Kidney (tissue), 13 donors: ENCODE measurements at regions not wholly inside any gene's neighbourhood (a gene's known extent, or its start where the extent isn't known, plus 50 kb on each side); places are given as distances from the start of the nearest gene placed in this dataset.

Experiments used
- DNase-seq, 5 donors: peaks; one replicate each; pipeline ENCODE4 v3.0.0-alpha.2; 2013 to 2020
- FAIRE-seq: peaks from 2 replicates; lab custom pipeline; 2012; peaks lifted over from hg19 to GRCh38; lab: Jason Lieb, UNC
- H3K27ac ChIP-seq, 2 donors: one replicate each; pipeline ENCODE4 v1.7.0; 2013; ENCODE audit warnings: low read depth in 2 of 2, low read length in 2 of 2, inconsistent platforms in 1 of 2
- H3K27me3 ChIP-seq: one replicate; pipeline ENCODE4 v1.7.1; 2013; ENCODE audit warnings: low read length, inconsistent platforms; ENCODE audit not compliant: control insufficient read depth, insufficient read depth
- H3K36me3 ChIP-seq, 3 donors: one replicate each; pipeline versions ENCODE4 v1.7.0 to v1.7.1; 2013; ENCODE audit warnings: low read length in 3 of 3, control low read depth in 1 of 3, inconsistent platforms in 1 of 3; ENCODE audit not compliant: insufficient read depth in 3 of 3, control insufficient read depth in 2 of 3
- H3K4me1 ChIP-seq, 3 donors: one replicate each; pipeline versions ENCODE4 v1.7.0 to v1.7.1; 2013; ENCODE audit warnings: low read length in 3 of 3, inconsistent platforms in 1 of 3, low read depth in 1 of 3; ENCODE audit not compliant: control insufficient read depth in 2 of 3, insufficient read depth in 2 of 3
- H3K4me3 ChIP-seq, 3 donors: one replicate each; pipeline versions ENCODE4 v1.7.0 to v1.8.1; 2013; ENCODE audit warnings: low read length in 3 of 3, control low read depth in 1 of 3, inconsistent platforms in 1 of 3
- H3K9ac ChIP-seq, 3 donors: one replicate each; pipeline versions ENCODE4 v1.7.0 to v1.7.1; 2013; ENCODE audit warnings: low read length in 3 of 3, control low read depth in 1 of 3, inconsistent platforms in 1 of 3
- H3K9me3 ChIP-seq, 3 donors: one replicate each; pipeline versions ENCODE4 v1.7.0 to v1.7.1; 2013; ENCODE audit warnings: low read length in 3 of 3, control low read depth in 1 of 3, inconsistent platforms in 1 of 3; ENCODE audit not compliant: control insufficient read depth in 2 of 3, insufficient read depth in 1 of 3
- CTCF ChIP-seq: IDR thresholded peaks from 3 replicates; pipeline ENCODE4 v1.5.1; 2012; ENCODE audit warnings: mild to moderate bottlenecking, moderate library complexity, borderline replicate concordance; ENCODE audit not compliant: insufficient read depth; ENCODE audit errors: extremely low read depth
- intact Hi-C: fragments of 100-400 bp; cut with DNase I; formaldehyde crosslinking; loops from one replicate; pipeline ENCODE4 v1.11.1; 2022
- donor health status: control.
- donor health status: control.
- donor health status: control.
- donor health status: control.
- donor health status: control.
- donor health status: DM: yes; HTN: yes; CAD: no.
- donor health status: Normal renal cell carcinoma (clear cell type).

- no peak overlapping the region for H3K27ac ChIP-seq
- peak; percentile 42 for TF ChIP-seq CTCF
- H3K9ac ChIP-seq = no peak overlapping the region
- intact Hi-C loops = no loop called here
- DNase-seq = peak in 1 of 5 donors; percentile 56
- H3K27me3 ChIP-seq = no peaks in the 10 kb centered on the region
- FAIRE-seq = no peak
- no peaks in the 10 kb centered on the region for H3K9me3 ChIP-seq
- no peaks in the 10 kb centered on the region for H3K36me3 ChIP-seq
- H3K4me1 ChIP-seq = no peaks in the 10 kb centered on the region
- H3K4me3 ChIP-seq = no peak overlapping the region
Measured at GRCh38 chr9:14400658-14400995, 86.7 kb upstream of the NFIB start.

- no peak for TF ChIP-seq CTCF
- Histone ChIP-seq H3K36me3 (no peaks in the 10 kb centered on the region), H3K27me3 (no peaks in the 10 kb centered on the region), H3K9me3 (no peaks in the 10 kb centered on the region), H3K9ac (no peak overlapping the region), H3K27ac (no peak overlapping the region), H3K4me3 (no peak overlapping the region), H3K4me1 (no peaks in the 10 kb centered on the region)
- DNase-seq = no peak
- no peak for FAIRE-seq
- intact Hi-C loops = no loop called here
Measured at GRCh38 chr9:14399756-14400657, 86.1 kb upstream of the NFIB start.

DNA sequence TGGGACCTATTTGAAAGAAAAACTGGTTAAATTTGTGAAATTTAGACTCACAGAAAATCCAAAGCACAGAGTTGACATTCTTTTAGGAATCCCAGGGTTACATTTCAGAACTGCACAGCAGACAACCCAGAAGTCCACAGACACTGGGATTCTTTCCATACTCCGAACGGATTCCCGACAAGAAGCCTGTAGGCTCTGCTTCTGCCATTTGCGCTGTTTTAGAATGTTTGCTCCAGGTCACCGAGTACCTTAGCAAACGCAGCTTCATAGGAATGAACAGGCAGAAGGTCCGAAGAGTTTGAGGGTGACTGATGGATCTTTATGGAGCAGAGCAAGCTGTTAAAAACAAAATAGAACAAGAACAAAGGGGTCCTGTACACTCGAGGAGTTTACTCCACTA lies 84.5 kb upstream of the NFIB start:
- intact Hi-C loops = no loop called here
- TF ChIP-seq CTCF = no peak
- no peak overlapping the region for H3K4me3 ChIP-seq
- FAIRE-seq = no peak
- no peaks in the 10 kb centered on the region for H3K4me1 ChIP-seq
- H3K27me3 ChIP-seq = no peaks in the 10 kb centered on the region
- H3K9ac ChIP-seq = no peak overlapping the region
- no peak overlapping the region for H3K27ac ChIP-seq
- no peaks in the 10 kb centered on the region for H3K9me3 ChIP-seq
- no peak for DNase-seq
- no peaks in the 10 kb centered on the region for H3K36me3 ChIP-seq

GRCh38 chr9:14396171-14396570 lies 82.2 kb upstream of the NFIB start:
- DNase-seq (no peak), FAIRE-seq (no peak)
- Histone ChIP-seq H3K36me3 (no peaks in the 10 kb centered on the region), H3K27me3 (no peaks in the 10 kb centered on the region), H3K4me1 (no peaks in the 10 kb centered on the region), H3K27ac (no peak overlapping the region), H3K9me3 (peaks cover 0 to 10% (median 0%) of the 10 kb centered on the region in 3 donors), H3K9ac (no peak overlapping the region), H3K4me3 (no peak overlapping the region)
- intact Hi-C loops = no loop called here
- TF ChIP-seq CTCF = no peak
